ENCODE measurements at regions not wholly inside any gene's neighbourhood (a gene's known extent, or its start where the extent isn't known, plus 50 kb on each side); places are given as distances from the start of the nearest gene placed in this dataset.

DNA sequence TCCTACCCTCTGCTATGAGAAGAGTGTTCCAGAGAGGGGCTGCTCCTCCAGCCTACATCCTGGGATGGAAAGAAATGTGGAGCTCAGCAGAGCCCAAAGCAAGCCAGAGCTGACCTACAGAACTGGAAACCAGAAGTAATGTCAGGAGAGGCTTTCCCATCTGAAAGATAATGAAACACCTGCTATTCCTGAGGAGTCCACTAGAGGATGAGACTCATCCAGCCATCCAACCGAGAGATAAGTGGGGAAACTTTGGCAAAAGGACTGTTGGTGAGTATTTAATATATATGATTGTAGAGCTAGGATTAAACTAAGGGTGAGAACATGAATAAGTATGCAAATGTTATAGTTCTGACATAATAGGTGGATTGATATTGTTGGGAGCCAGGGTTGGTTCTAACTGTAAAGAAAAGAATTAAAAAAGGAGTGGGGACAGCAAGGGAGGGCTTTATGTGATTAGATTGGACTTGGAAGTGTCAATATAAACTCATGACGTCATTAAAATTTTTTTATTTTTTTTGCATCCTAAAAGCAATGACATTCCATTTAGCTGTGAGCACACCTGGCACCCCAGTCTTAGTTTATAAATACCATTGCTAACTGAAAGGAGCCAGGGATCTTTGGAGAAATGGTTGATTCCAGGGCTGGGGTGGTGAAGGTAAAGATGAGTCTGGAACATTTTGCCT is 312.8 kb upstream of the NFE2L3 start:
- H3K4me3 ChIP-seq (ENCODE audit: low read depth, poor library complexity, severe bottlenecking) = no peak overlapping the region
- WGBS, 2 donors = 72 to 75% methylated on average over 2 of the region's 2 CpGs
- no peak for DNase-seq (ENCODE audit: low spot score in 2 of 2)
- no peak for TF ChIP-seq POLR2A (IDR thresholded peaks at IDR 0.05)
- intact Hi-C loops (cut with DNase I; ENCODE audit: low total_unique reads) = no loop called here

GRCh38 chr7:25840209-25840792 is 311.7 kb upstream of the NFE2L3 start:
- no peak for DNase-seq (ENCODE audit: low spot score in 2 of 2)
- H3K4me3 ChIP-seq (ENCODE audit: low read depth, poor library complexity, severe bottlenecking) = no peak overlapping the region
- TF ChIP-seq POLR2A (IDR thresholded peaks at IDR 0.05) = no peak
- no peak for TF ChIP-seq CTCF (IDR thresholded peaks at IDR 0.05)
- 91 to 94% methylated on average over 5 of the region's 5 CpGs for WGBS, 2 donors
- intact Hi-C loops (cut with DNase I; ENCODE audit: low total_unique reads) = no loop called here

- no peak for TF ChIP-seq CTCF (IDR thresholded peaks at IDR 0.05)
- TF ChIP-seq POLR2A (IDR thresholded peaks at IDR 0.05) = no peak
- DNase-seq (ENCODE audit: low spot score in 2 of 2) = no peak
- H3K4me3 ChIP-seq (ENCODE audit: low read depth, poor library complexity, severe bottlenecking) = no peak overlapping the region
- intact Hi-C loops (cut with DNase I; ENCODE audit: low total_unique reads) = no loop called here
- WGBS, 2 donors = 92 to 95% methylated on average over 3 of the region's 3 CpGs
These were observed 310.4 kb upstream of the NFE2L3 start for GRCh38 chr7:25841575-25841974.

DNA sequence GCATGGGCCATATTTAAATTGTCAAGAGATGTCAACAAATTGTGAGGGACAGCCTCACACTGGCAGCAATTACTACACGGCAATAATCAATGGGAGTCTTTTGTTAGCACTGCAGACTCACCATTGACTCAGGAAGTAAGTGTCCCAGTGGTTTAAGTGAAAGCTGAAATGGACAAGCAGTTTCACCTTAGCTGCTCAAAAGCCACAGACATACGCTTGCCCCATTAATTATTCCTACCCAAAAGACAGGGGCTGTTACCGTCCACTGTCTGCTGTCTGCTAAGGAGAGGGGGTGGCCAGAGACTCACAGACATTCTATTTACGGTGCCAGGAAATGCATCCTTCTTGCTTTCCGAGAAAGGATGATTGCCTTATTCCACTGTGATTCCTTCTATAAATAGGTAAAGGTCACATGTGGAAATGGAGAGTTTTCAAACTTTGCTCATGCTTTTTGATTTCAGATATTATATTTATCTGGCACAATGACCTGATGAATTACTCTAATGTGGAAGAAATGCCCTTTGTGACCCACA is 309.7 kb upstream of the NFE2L3 start:
- H3K4me3 ChIP-seq (ENCODE audit: low read depth, poor library complexity, severe bottlenecking) = no peak overlapping the region
- intact Hi-C loops (cut with DNase I; ENCODE audit: low total_unique reads) = no loop called here
- TF ChIP-seq CTCF (IDR thresholded peaks at IDR 0.05) (no peak), POLR2A (IDR thresholded peaks at IDR 0.05) (no peak)
- WGBS, 2 donors = 71 to 88% methylated on average over 5 of the region's 5 CpGs
- no peak for DNase-seq (ENCODE audit: low spot score in 2 of 2)

DNA sequence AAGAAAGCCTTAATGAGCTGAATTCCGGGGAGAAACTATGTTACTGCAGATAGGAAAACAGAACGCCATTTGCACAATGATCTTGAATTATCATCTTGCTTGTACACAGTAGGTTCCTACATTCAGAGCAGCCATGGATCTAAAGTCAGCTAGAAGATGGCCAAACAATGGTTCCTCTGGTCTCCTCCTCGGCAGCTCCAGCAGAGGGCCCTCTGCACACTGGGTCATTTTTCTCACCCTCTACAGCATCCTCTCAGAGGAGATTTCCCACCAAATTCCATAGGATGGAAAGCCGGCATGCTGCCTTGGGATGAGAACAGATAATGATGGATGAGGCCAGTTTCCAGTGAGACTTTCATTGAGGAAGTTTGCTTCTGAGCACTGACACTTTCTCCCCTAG is 308.5 kb upstream of the NFE2L3 start:
- H3K4me3 ChIP-seq (ENCODE audit: low read depth, poor library complexity, severe bottlenecking) = no peak overlapping the region
- TF ChIP-seq POLR2A (IDR thresholded peaks at IDR 0.05) (no peak), CTCF (IDR thresholded peaks at IDR 0.05) (no peak)
- intact Hi-C loops (cut with DNase I; ENCODE audit: low total_unique reads) = no loop called here
- DNase-seq (ENCODE audit: low spot score in 2 of 2) = no peak
- WGBS, 2 donors = 91 to 92% methylated on average over 4 of the region's 4 CpGs

DNA sequence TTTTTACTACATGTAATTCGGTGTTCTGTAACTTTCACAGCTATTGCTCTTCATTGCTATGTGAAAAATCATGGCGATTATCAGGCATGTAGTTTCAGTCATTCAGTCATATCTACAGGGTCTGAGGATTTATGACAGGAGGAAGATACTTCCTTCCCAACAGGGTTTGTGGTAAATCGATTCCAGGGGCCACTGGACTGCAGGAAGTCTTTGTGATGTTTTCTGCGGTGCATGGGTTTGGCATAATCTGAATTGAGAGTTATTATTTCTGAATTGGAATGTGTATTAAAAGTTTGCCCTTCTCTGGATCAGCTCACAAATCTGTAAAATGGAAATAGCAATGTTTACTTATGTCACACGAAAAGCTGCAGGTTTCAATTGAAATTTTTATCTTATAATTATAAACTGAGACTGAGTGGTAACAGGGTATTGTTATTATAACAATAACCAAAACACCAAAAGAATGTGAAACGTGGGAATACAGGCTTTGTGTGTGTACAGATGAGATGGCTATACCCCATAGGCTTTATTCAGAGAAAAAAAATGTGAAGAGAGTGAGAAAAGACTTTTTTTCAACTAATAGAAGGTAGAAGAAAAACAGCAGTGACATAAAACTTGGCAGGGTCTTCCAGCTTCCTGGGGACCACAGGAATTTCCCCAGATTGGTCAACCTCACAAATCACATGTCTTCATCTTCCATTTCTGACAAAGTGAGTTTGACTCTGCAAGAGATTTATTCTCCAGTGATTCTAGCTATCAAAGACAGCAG is 307.7 kb upstream of the NFE2L3 start:
- no peak for TF ChIP-seq CTCF (IDR thresholded peaks at IDR 0.05)
- DNase-seq (ENCODE audit: low spot score in 2 of 2) = no peak
- 69 to 70% methylated on average over 6 of the region's 6 CpGs for WGBS, 2 donors
- H3K4me3 ChIP-seq (ENCODE audit: low read depth, poor library complexity, severe bottlenecking) = no peak overlapping the region
- intact Hi-C loops (cut with DNase I; ENCODE audit: low total_unique reads) = no loop called here
